HepG2 (cell line): ENCODE measurements at regions not wholly inside any gene's neighbourhood (a gene's known extent, or its start where the extent isn't known, plus 50 kb on each side); places are given as distances from the start of the nearest gene placed in this dataset.

ENCODE experiments used
- ATAC-seq: fragments of 200-7000 bp; cut with Tn5 transposase; 3 replicates; pipeline ENCODE4 v1.9.1; 2020; ENCODE audit warnings: mild to moderate bottlenecking, moderate library complexity
- BruUV-seq: library from RNA; stranded (reverse); fragments of 400-500 nt; replicated peaks from 2 replicates; lab custom pipeline; 2021; lab: Mats Ljungman, UMichigan
- CTCF ChIA-PET: fragments of 300-600 bp; formaldehyde crosslinking; extraction: SDS; loops from one replicate; lab custom pipeline; 2021; ENCODE audit warnings: low total read pairs, inconsistent platforms, low intra/inter-chr PET ratio; lab: Yijun Ruan, JAX
- POLR2A ChIA-PET: fragments of 350-600 bp; sonication (Branson Sonifier 250); formaldehyde crosslinking; loops from one replicate; lab custom pipeline; 2020; ENCODE audit warnings: antibody characterized with exemption, inconsistent platforms; lab: Yijun Ruan, JAX
- DNase-seq: peaks from one replicate; pipeline ENCODE4 v3.0.0-alpha.2; 2015; ENCODE audit warnings: low spot score
- FAIRE-seq: peaks from 3 replicates; lab custom pipeline; 2011; peaks lifted over from hg19 to GRCh38; lab: Jason Lieb, UNC
- H2AFZ ChIP-seq: one replicate; pipeline ENCODE4 v1.6.1; 2011; ENCODE audit warnings: low read length, inconsistent platforms
- H3K27ac ChIP-seq: fragments of 300-600 bp; 3 replicates; pipeline ENCODE4 v1.8.0; 2011; ENCODE audit warnings: mixed run types, mild to moderate bottlenecking, mixed read lengths, low read length, inconsistent platforms; ENCODE audit not compliant: insufficient read depth; ENCODE audit errors: extremely low read length
- H3K27me3 ChIP-seq, 2 experiments: fragments of 200-600 bp in 1 of 2; 2 replicates in 1 of 2; 3 replicates in 1 of 2; pipeline versions ENCODE4 v1.6.0 to v1.8.0; 2011; ENCODE audit warnings: low read length in 2 of 2, mild to moderate bottlenecking in 2 of 2, moderate library complexity in 2 of 2, inconsistent platforms in 1 of 2; ENCODE audit not compliant: insufficient read depth in 2 of 2, control insufficient read depth in 1 of 2
- H3K36me3 ChIP-seq, 2 experiments: fragments of 200-600 bp in 1 of 2; replicated peaks in 1 of 2; 2 replicates in 1 of 2; 3 replicates in 1 of 2; pipeline versions ENCODE4 v1.5.1 to v1.8.0; 2011; ENCODE audit warnings: low read length in 2 of 2, inconsistent platforms in 1 of 2; ENCODE audit not compliant: insufficient read depth in 2 of 2, control insufficient read depth in 1 of 2
- H3K4me1 ChIP-seq: 2 replicates; pipeline ENCODE4 v1.5.1; 2012; ENCODE audit warnings: low read length, inconsistent platforms; ENCODE audit not compliant: insufficient read depth
- H3K4me2 ChIP-seq: 2 replicates; pipeline ENCODE4 v1.6.0; 2011; ENCODE audit warnings: low read depth, low read length, inconsistent platforms
- H3K4me3 ChIP-seq, 3 experiments: fragments of 200-600 bp in 1 of 3; sonication (generic), shearing (Covaris generic) in 1 of 3; replicated peaks in 1 of 3; 2 replicates each; pipeline ENCODE4 v1.5.1; 2011 to 2016; ENCODE audit warnings: low read length in 3 of 3, inconsistent platforms in 2 of 3, low read depth in 2 of 3, mild to moderate bottlenecking in 2 of 3, control low read depth in 1 of 3, mixed read lengths in 1 of 3; ENCODE audit not compliant: insufficient read depth in 1 of 3
- H3K79me2 ChIP-seq: one replicate; pipeline ENCODE4 v1.6.1; 2011; ENCODE audit warnings: low read length, inconsistent platforms; ENCODE audit not compliant: insufficient read depth
- H3K9ac ChIP-seq: 2 replicates; pipeline ENCODE4 v1.6.0; 2011; ENCODE audit warnings: mild to moderate bottlenecking, low read depth, low read length, inconsistent platforms; ENCODE audit not compliant: insufficient read depth
- H3K9me3 ChIP-seq: 2 replicates; pipeline ENCODE4 v1.5.1; 2012; ENCODE audit warnings: mild to moderate bottlenecking, low read length
- H4K20me1 ChIP-seq: 2 replicates; pipeline ENCODE4 v1.6.0; 2011; ENCODE audit warnings: inconsistent platforms, mild to moderate bottlenecking, low read length, moderate library complexity; ENCODE audit not compliant: insufficient read depth
- KLF9 ChIP-seq: IDR thresholded peaks from 2 replicates; pipeline ENCODE4 v1.6.1; 2016; ENCODE audit warnings: low read depth
- PAF1 ChIP-seq: IDR thresholded peaks from 2 replicates; pipeline ENCODE4 v1.6.1; 2016; ENCODE audit warnings: missing genetic modification reagents, missing compliant biosample characterization
- PHF5A ChIP-seq: IDR thresholded peaks from one replicate; pipeline ENCODE4 v1.6.1; 2018; ENCODE audit warnings: low read depth, missing genetic modification reagents; ENCODE audit not compliant: unreplicated experiment
- WGBS: methylation state at CpG from one replicate; pipeline ENCODE4 v1.1.6; 2017; ENCODE audit warnings: low lambda C conversion rate; 5-methylcytosine and 5-hydroxymethylcytosine counted together
- in situ Hi-C: cut with HindIII; loops from 2 replicates; pipeline ENCODE4 v1.10.0; 2017; ENCODE audit warnings: low pct_unique_long_range_greater_than_20kb; ENCODE audit not compliant: extremely low pct_ligation_motif_present
- intact Hi-C: fragments of 100-400 bp; cut with micrococcal nuclease; formaldehyde crosslinking; loops from one replicate; pipeline ENCODE4 v1.10.0; 2022; ENCODE audit not compliant: unreplicated experiment

GRCh38 chr4:154009191-154009590, 220.3 kb upstream of the SFRP2 start:
- intact Hi-C loops (no loop called here), in situ Hi-C loops (no loop called here)
- Histone ChIP-seq H3K9me3 (no peaks in the 10 kb centered on the region), H4K20me1 (no peaks in the 10 kb centered on the region), H3K9ac (no peak overlapping the region), H3K4me3 (no peak overlapping the region), H3K4me2 (no peak overlapping the region), H2AFZ (no peak overlapping the region), H3K27ac (no peak overlapping the region), H3K36me3 (no peaks in the 10 kb centered on the region), H3K27me3 (peaks cover 0 to 8% of the 10 kb centered on the region in 2 experiments; a peak in 1 of 5 replicates), H3K79me2 (no peaks in the 10 kb centered on the region), H3K4me1 (no peaks in the 10 kb centered on the region)
- ChIA-PET CTCF (no interaction called here), POLR2A (no interaction called here)
- DNase-seq (no peak), ATAC-seq (no peak), FAIRE-seq (no peak)
- WGBS, result 4% methylated on average over 2 of the region's 2 CpGs
- TF ChIP-seq KLF9 (no peak), PAF1 (CRISPR knock-in tag) (no peak)
- no TSS peak for BruUV-seq

GRCh38 chr4:154005171-154005520, 216.3 kb upstream of the SFRP2 start:
- no peaks in the 10 kb centered on the region for H3K4me1 ChIP-seq
- WGBS, result 0% methylated on average over 3 of the region's 5 CpGs
- CTCF ChIA-PET, result no interaction called here
- no peak overlapping the region for H3K4me3 ChIP-seq
- H3K9ac ChIP-seq, result no peak overlapping the region
- no TSS peak for BruUV-seq
- FAIRE-seq (no peak), ATAC-seq (no peak), DNase-seq (no peak)
- H3K9me3 ChIP-seq, result no peaks in the 10 kb centered on the region
- in situ Hi-C loops, result no loop called here
- POLR2A ChIA-PET, result no interaction called here
- intact Hi-C loops, result no loop called here
- H3K4me2 ChIP-seq, result no peak overlapping the region
- H2AFZ ChIP-seq, result no peak overlapping the region
- no peaks in the 10 kb centered on the region for H3K36me3 ChIP-seq
- no peak for TF ChIP-seq PHF5A (CRISPR knock-in tag)
- H4K20me1 ChIP-seq, result no peaks in the 10 kb centered on the region
- H3K27me3 ChIP-seq, result 0 out of 5 replicates have a peak, but pooled peaks cover 0 to 4% of the 10 kb centered on the region in 2 experiments
- no peaks in the 10 kb centered on the region for H3K79me2 ChIP-seq
- no peak overlapping the region for H3K27ac ChIP-seq
